ENCODE measurements at regions not wholly inside any gene's neighbourhood (a gene's known extent, or its start where the extent isn't known, plus 50 kb on each side); places are given as distances from the start of the nearest gene placed in this dataset.

- no peaks in the 10 kb centered on the region for H3K36me3 ChIP-seq (ENCODE audit: low read depth)
- H3K27me3 ChIP-seq (ENCODE audit: insufficient read depth, poor library complexity, severe bottlenecking), result no peaks in the 10 kb centered on the region
- DNase-seq (ENCODE audit: low spot score), result no peak
- no peak overlapping the region for H3K27ac ChIP-seq (ENCODE audit: poor library complexity, severe bottlenecking)
- no peak for ATAC-seq (ENCODE audit: low read depth)
- no peak overlapping the region for H3K4me3 ChIP-seq (ENCODE audit: severe bottlenecking)
- TF ChIP-seq CTCF (IDR thresholded peaks at IDR 0.05; ENCODE audit: poor library complexity, severe bottlenecking), result no peak
- H3K4me1 ChIP-seq (ENCODE audit: insufficient read depth, poor library complexity, severe bottlenecking), result no peaks in the 10 kb centered on the region
- no peaks in the 10 kb centered on the region for H3K9me3 ChIP-seq (ENCODE audit: severe bottlenecking)
Measured at GRCh38 chr12:61739925-61740324, 520.3 kb upstream of the USP15 start.

- H3K9me3 ChIP-seq (ENCODE audit: severe bottlenecking), result no peaks in the 10 kb centered on the region
- ATAC-seq (ENCODE audit: low read depth) (no peak), DNase-seq (ENCODE audit: low spot score) (no peak)
- H3K4me3 ChIP-seq (ENCODE audit: severe bottlenecking), result no peak overlapping the region
- H3K27ac ChIP-seq (ENCODE audit: poor library complexity, severe bottlenecking), result no peak overlapping the region
- no peaks in the 10 kb centered on the region for H3K36me3 ChIP-seq (ENCODE audit: low read depth)
- no peak for TF ChIP-seq CTCF (IDR thresholded peaks at IDR 0.05; ENCODE audit: poor library complexity, severe bottlenecking)
- H3K27me3 ChIP-seq (ENCODE audit: insufficient read depth, poor library complexity, severe bottlenecking), result no peaks in the 10 kb centered on the region
- no peaks in the 10 kb centered on the region for H3K4me1 ChIP-seq (ENCODE audit: insufficient read depth, poor library complexity, severe bottlenecking)
Measured at GRCh38 chr12:61750604-61751003, 509.6 kb upstream of the USP15 start.

GRCh38 chr12:61754214-61754613, 506.0 kb upstream of the USP15 start:
- no peak for DNase-seq (ENCODE audit: low spot score)
- Histone ChIP-seq H3K9me3 (ENCODE audit: severe bottlenecking) (no peaks in the 10 kb centered on the region), H3K27me3 (ENCODE audit: insufficient read depth, poor library complexity, severe bottlenecking) (no peaks in the 10 kb centered on the region), H3K4me3 (ENCODE audit: severe bottlenecking) (no peak overlapping the region), H3K36me3 (ENCODE audit: low read depth) (no peaks in the 10 kb centered on the region), H3K4me1 (ENCODE audit: insufficient read depth, poor library complexity, severe bottlenecking) (peaks cover 3% of the 10 kb centered on the region), H3K27ac (ENCODE audit: poor library complexity, severe bottlenecking) (no peak overlapping the region)
- no peak for ATAC-seq (ENCODE audit: low read depth)
- TF ChIP-seq CTCF (IDR thresholded peaks at IDR 0.05; ENCODE audit: poor library complexity, severe bottlenecking), result no peak

- Histone ChIP-seq H3K9me3 (ENCODE audit: severe bottlenecking) (no peaks in the 10 kb centered on the region), H3K27ac (ENCODE audit: poor library complexity, severe bottlenecking) (no peak overlapping the region), H3K4me3 (ENCODE audit: severe bottlenecking) (no peak overlapping the region), H3K4me1 (ENCODE audit: insufficient read depth, poor library complexity, severe bottlenecking) (peaks cover 3% of the 10 kb centered on the region), H3K27me3 (ENCODE audit: insufficient read depth, poor library complexity, severe bottlenecking) (no peaks in the 10 kb centered on the region), H3K36me3 (ENCODE audit: low read depth) (no peaks in the 10 kb centered on the region)
- ATAC-seq (ENCODE audit: low read depth) (peak; percentile 67), DNase-seq (ENCODE audit: low spot score) (no peak)
- no peak for TF ChIP-seq CTCF (IDR thresholded peaks at IDR 0.05; ENCODE audit: poor library complexity, severe bottlenecking)
Measured at GRCh38 chr12:61757831-61758505, 502.2 kb upstream of the USP15 start.

GRCh38 chr12:61758661-61759060, 501.5 kb upstream of the USP15 start:
- H3K9me3 ChIP-seq (ENCODE audit: severe bottlenecking), result no peaks in the 10 kb centered on the region
- H3K4me3 ChIP-seq (ENCODE audit: severe bottlenecking), result no peak overlapping the region
- ATAC-seq (ENCODE audit: low read depth) (no peak), DNase-seq (ENCODE audit: low spot score) (no peak)
- H3K27ac ChIP-seq (ENCODE audit: poor library complexity, severe bottlenecking), result no peak overlapping the region
- no peaks in the 10 kb centered on the region for H3K27me3 ChIP-seq (ENCODE audit: insufficient read depth, poor library complexity, severe bottlenecking)
- H3K36me3 ChIP-seq (ENCODE audit: low read depth), result no peaks in the 10 kb centered on the region
- H3K4me1 ChIP-seq (ENCODE audit: insufficient read depth, poor library complexity, severe bottlenecking), result peaks cover 3% of the 10 kb centered on the region
- no peak for TF ChIP-seq CTCF (IDR thresholded peaks at IDR 0.05; ENCODE audit: poor library complexity, severe bottlenecking)

All from RWPE2 (cell line).